ENCODE measurements at regions not wholly inside any gene's neighbourhood (a gene's known extent, or its start where the extent isn't known, plus 50 kb on each side); places are given as distances from the start of the nearest gene placed in this dataset.
A peak's percentile ranks its signal among the peaks of the same experiment; 100 is the strongest.

DNA sequence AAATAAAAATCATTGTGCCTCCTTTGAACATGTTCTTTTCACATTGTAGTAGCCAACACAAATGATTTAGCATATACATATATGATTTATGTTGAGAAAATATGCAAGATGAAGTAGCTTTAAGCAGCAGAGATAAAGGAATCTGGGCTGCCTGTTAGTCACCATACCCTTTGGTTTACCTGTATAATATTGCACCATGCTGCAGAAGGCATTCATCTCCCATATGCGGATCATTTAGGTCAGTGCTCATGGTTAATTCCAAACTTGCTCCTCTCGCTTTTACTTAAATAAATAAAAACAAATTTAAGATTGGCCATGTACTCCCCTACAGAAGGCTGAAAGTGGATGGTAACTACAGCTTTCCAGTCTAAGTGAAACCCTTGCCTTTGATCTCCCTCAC lies 86.7 kb upstream of the TBL1XR1 start:
- no peaks in the 10 kb centered on the region for H3K9me3 ChIP-seq
- Mint-ChIP-seq H3K27ac (ENCODE audit: unreplicated experiment) (no peak overlapping the region), H3K4me3 (ENCODE audit: unreplicated experiment) (no peak overlapping the region), H3K9me3 (ENCODE audit: unreplicated experiment) (no peaks in the 10 kb centered on the region), H3K36me3 (ENCODE audit: insufficient read depth, unreplicated experiment) (no peaks in the 10 kb centered on the region), H3K27me3 (ENCODE audit: insufficient read depth, unreplicated experiment) (no peaks in the 10 kb centered on the region), H3K4me1 (ENCODE audit: low read depth, unreplicated experiment) (peaks cover 26% of the 10 kb centered on the region)
- H3K36me3 ChIP-seq (ENCODE audit: control insufficient read depth, insufficient read depth, low read length): no peaks in the 10 kb centered on the region
- no TSS peak for BruUV-seq (replicated peaks)
- DNase-seq: no peak
- intact Hi-C loops (cut with micrococcal nuclease; ENCODE audit: unreplicated experiment): loop anchor here (5.0 kb wide), 1 partner anchor 87 kb away; the partner anchor contains the start of gene TBL1XR1
- H3K27me3 ChIP-seq (replicated peaks; ENCODE audit: control insufficient read depth, insufficient read depth, low read length): no peaks in the 10 kb centered on the region
- H3K4me3 ChIP-seq (ENCODE audit: low read depth, low read length): no peak overlapping the region
- CTCF ChIA-PET: no interaction called here
- POLR2A ChIA-PET: no interaction called here
- H3K4me1 ChIP-seq: peaks cover 77% of the 10 kb centered on the region
- TF ChIP-seq, protein P1, sequence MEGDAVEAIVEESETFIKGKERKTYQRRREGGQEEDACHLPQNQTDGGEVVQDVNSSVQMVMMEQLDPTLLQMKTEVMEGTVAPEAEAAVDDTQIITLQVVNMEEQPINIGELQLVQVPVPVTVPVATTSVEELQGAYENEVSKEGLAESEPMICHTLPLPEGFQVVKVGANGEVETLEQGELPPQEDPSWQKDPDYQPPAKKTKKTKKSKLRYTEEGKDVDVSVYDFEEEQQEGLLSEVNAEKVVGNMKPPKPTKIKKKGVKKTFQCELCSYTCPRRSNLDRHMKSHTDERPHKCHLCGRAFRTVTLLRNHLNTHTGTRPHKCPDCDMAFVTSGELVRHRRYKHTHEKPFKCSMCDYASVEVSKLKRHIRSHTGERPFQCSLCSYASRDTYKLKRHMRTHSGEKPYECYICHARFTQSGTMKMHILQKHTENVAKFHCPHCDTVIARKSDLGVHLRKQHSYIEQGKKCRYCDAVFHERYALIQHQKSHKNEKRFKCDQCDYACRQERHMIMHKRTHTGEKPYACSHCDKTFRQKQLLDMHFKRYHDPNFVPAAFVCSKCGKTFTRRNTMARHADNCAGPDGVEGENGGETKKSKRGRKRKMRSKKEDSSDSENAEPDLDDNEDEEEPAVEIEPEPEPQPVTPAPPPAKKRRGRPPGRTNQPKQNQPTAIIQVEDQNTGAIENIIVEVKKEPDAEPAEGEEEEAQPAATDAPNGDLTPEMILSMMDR (IDR thresholded peaks at IDR 0.05; ENCODE audit: insufficient read depth in 1 of 2, low read depth in 1 of 2, low read length in 1 of 2, severe bottlenecking in 1 of 2, unreplicated experiment in 1 of 2): no peak

DNA sequence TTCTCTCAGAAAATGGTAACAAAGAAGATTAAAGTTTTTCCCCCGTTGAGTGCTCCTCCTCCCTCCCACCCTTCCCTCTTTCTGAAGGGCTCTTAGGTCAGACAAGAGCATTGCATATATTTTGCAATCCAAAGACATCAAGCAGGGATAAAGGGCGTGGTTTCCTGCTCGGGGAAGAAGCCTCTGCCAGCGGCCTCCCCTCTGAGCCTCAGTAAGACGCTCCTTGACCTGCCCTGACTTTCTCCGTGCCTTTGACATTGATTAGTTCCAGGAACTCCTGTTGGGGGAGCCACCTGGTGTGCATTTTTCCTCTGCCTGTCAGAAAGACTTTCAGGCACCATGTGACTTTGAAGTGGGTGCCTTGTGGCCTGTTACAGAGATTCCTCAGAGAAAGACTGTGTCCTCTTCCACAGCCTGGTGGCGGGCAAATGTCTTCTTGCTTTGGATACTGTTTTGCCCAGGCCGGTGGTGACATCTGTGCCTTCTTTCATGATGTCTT lies 87.2 kb upstream of the TBL1XR1 start:
- H3K4me1 ChIP-seq: peaks cover 72% of the 10 kb centered on the region
- H3K9me3 Mint-ChIP-seq (ENCODE audit: unreplicated experiment): no peaks in the 10 kb centered on the region
- no peaks in the 10 kb centered on the region for H3K27me3 ChIP-seq (replicated peaks; ENCODE audit: control insufficient read depth, insufficient read depth, low read length)
- H3K4me3 Mint-ChIP-seq (ENCODE audit: unreplicated experiment): no peak overlapping the region
- intact Hi-C loops (cut with micrococcal nuclease; ENCODE audit: unreplicated experiment): loop anchor here (5.0 kb wide), 1 partner anchor 87 kb away; the partner anchor contains the start of gene TBL1XR1
- DNase-seq: peak; percentile 43 to 58
- no peaks in the 10 kb centered on the region for H3K9me3 ChIP-seq
- no peak overlapping the region for H3K4me3 ChIP-seq (ENCODE audit: low read depth, low read length)
- no peaks in the 10 kb centered on the region for H3K36me3 ChIP-seq (ENCODE audit: control insufficient read depth, insufficient read depth, low read length)
- no peaks in the 10 kb centered on the region for H3K36me3 Mint-ChIP-seq (ENCODE audit: insufficient read depth, unreplicated experiment)
- peaks cover 22% of the 10 kb centered on the region for H3K4me1 Mint-ChIP-seq (ENCODE audit: low read depth, unreplicated experiment)
- H3K27me3 Mint-ChIP-seq (ENCODE audit: insufficient read depth, unreplicated experiment): no peaks in the 10 kb centered on the region
- CTCF ChIA-PET: no interaction called here
- no peak overlapping the region for H3K27ac Mint-ChIP-seq (ENCODE audit: unreplicated experiment)
- POLR2A ChIA-PET: no interaction called here
- BruUV-seq (replicated peaks): no TSS peak
- TF ChIP-seq, protein P1 (IDR thresholded peaks at IDR 0.05; ENCODE audit: insufficient read depth in 1 of 2, low read depth in 1 of 2, low read length in 1 of 2, severe bottlenecking in 1 of 2, unreplicated experiment in 1 of 2): no peak

DNA sequence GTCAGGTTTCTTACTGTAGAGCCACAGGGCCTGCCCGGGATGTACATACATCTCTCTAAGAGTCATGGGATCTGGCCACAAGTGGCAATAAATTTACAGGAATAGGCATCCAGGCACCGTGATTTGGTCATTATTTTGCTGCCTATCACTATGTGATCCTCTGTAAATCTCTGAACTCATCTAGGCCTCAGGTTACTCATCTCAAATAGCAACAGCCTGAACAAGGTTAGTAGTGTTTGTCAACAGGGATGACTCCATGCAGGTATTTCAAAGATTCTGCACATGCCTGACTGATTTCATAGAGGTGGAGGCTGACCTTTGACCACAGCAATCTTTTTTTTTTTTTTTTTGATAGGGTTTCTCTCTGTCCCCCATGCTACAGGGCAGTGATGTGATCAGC lies 88.8 kb upstream of the TBL1XR1 start:
- peaks cover 58% of the 10 kb centered on the region for H3K4me1 ChIP-seq
- no peak overlapping the region for H3K4me3 Mint-ChIP-seq (ENCODE audit: unreplicated experiment)
- peaks cover 21% of the 10 kb centered on the region for H3K4me1 Mint-ChIP-seq (ENCODE audit: low read depth, unreplicated experiment)
- H3K27ac Mint-ChIP-seq (ENCODE audit: unreplicated experiment): peak overlapping the region; percentile 55
- TF ChIP-seq, protein P1 (IDR thresholded peaks at IDR 0.05; ENCODE audit: insufficient read depth in 1 of 2, low read depth in 1 of 2, low read length in 1 of 2, severe bottlenecking in 1 of 2, unreplicated experiment in 1 of 2): no peak
- no peaks in the 10 kb centered on the region for H3K9me3 ChIP-seq
- ChIA-PET CTCF (no interaction called here), POLR2A (interaction anchor here (0.7 kb wide), 1 partner anchor 74 kb away, joined by 3 read pairs; no protein-coding TSS in a partner anchor)
- no peaks in the 10 kb centered on the region for H3K27me3 Mint-ChIP-seq (ENCODE audit: insufficient read depth, unreplicated experiment)
- no TSS peak for BruUV-seq (replicated peaks)
- no peaks in the 10 kb centered on the region for H3K36me3 ChIP-seq (ENCODE audit: control insufficient read depth, insufficient read depth, low read length)
- no peak overlapping the region for H3K4me3 ChIP-seq (ENCODE audit: low read depth, low read length)
- H3K27me3 ChIP-seq (replicated peaks; ENCODE audit: control insufficient read depth, insufficient read depth, low read length): no peaks in the 10 kb centered on the region
- H3K9me3 Mint-ChIP-seq (ENCODE audit: unreplicated experiment): no peaks in the 10 kb centered on the region
- no peaks in the 10 kb centered on the region for H3K36me3 Mint-ChIP-seq (ENCODE audit: insufficient read depth, unreplicated experiment)
- intact Hi-C loops (cut with micrococcal nuclease; ENCODE audit: unreplicated experiment): loop anchor here (1.0 to 2.0 kb wide), 2 partner anchors 14 to 73 kb away; no protein-coding TSS in a partner anchor
- DNase-seq: peak; percentile 59 to 68

All from Caco-2 (cell line).